Astrocyte of the spinal cord (primary cell): ENCODE measurements at regions not wholly inside any gene's neighbourhood (a gene's known extent, or its start where the extent isn't known, plus 50 kb on each side); places are given as distances from the start of the nearest gene placed in this dataset.

Experiments
- DNase-seq: peaks from one replicate; pipeline ENCODE4 v3.0.0; 2011; ENCODE audit warnings: low read depth, low spot score
- H3K4me3 ChIP-seq: 2 replicates; pipeline ENCODE4 v1.5.1; 2011; ENCODE audit warnings: low read depth, mild to moderate bottlenecking, low read length, moderate library complexity
- in situ Hi-C: cut with HindIII; loops from 2 replicates; pipeline ENCODE4 v1.10.0; 2017; ENCODE audit warnings: low sequenced_read_pairs
- TF ChIP-seq, protein P1 (sequence below): IDR thresholded peaks from 2 replicates; pipeline ENCODE4 v1.5.1; 2012; ENCODE audit warnings: low read depth, mild to moderate bottlenecking, low read length, inconsistent platforms

DNA sequence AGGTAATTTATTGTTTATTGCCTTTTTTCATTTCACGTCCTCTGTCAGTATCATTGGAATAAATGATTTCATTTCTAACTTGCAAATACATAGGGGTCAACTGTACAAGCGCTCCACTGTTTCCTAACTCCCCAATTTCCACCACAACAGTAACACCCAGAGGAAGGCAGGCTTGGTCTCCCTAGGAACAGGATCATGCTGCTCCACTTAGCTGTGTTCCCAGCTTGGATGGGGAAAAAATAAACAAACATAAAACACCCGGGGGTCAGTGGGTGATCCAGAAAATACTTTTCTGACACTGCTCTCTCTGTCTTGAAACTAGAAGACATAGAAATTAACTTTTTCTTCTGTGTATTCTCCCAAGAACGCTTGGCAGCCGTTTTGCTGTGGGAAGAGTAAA, 772.5 kb downstream of the TRIML1 start:
- TF ChIP-seq, protein P1, sequence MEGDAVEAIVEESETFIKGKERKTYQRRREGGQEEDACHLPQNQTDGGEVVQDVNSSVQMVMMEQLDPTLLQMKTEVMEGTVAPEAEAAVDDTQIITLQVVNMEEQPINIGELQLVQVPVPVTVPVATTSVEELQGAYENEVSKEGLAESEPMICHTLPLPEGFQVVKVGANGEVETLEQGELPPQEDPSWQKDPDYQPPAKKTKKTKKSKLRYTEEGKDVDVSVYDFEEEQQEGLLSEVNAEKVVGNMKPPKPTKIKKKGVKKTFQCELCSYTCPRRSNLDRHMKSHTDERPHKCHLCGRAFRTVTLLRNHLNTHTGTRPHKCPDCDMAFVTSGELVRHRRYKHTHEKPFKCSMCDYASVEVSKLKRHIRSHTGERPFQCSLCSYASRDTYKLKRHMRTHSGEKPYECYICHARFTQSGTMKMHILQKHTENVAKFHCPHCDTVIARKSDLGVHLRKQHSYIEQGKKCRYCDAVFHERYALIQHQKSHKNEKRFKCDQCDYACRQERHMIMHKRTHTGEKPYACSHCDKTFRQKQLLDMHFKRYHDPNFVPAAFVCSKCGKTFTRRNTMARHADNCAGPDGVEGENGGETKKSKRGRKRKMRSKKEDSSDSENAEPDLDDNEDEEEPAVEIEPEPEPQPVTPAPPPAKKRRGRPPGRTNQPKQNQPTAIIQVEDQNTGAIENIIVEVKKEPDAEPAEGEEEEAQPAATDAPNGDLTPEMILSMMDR: no peak
- no peak overlapping the region for H3K4me3 ChIP-seq
- DNase-seq: no peak
- in situ Hi-C loops: no loop called here

DNA sequence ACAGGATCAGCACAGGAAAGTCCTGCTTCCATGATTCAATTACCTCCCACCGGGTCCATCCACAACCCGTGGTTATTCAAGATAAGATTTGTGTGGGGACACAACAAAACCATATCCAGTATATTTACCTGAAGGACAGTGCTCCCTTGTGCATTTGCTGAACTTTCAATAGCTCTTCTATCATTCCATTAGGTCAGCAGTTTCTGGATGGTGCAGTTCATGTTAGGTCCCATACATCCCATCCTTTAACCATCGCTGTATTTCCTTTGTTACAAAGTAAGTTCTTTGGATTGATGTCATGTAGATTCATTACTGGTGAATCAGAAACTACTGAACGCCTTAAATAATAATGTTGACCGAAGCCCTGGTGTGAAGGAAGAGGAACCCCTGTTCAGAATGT, 775.9 kb downstream of the TRIML1 start:
- no peak for DNase-seq
- no peak overlapping the region for H3K4me3 ChIP-seq
- in situ Hi-C loops: no loop called here
- TF ChIP-seq, protein P1: no peak

DNA sequence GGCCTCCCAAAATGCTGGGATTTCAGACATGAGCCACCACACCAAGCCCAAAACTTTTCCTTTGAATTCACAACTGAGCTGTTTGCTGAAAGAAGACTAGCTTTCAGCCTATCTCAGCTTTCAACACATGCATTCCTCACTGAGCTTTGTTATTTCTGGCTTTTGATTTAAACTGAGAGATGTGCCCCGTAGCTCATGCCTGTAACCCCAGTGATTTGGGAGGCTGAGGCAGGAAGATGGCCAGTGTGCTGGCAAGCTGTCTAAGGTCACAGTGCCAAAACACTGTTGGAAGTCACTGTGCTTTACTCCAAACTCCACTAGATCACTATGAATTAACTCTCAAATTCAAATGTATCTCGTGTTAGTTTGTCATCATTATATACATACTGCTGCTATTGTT, 779.5 kb downstream of the TRIML1 start:
- H3K4me3 ChIP-seq: no peak overlapping the region
- no peak for DNase-seq
- in situ Hi-C loops: no loop called here
- TF ChIP-seq, protein P1: no peak

DNA sequence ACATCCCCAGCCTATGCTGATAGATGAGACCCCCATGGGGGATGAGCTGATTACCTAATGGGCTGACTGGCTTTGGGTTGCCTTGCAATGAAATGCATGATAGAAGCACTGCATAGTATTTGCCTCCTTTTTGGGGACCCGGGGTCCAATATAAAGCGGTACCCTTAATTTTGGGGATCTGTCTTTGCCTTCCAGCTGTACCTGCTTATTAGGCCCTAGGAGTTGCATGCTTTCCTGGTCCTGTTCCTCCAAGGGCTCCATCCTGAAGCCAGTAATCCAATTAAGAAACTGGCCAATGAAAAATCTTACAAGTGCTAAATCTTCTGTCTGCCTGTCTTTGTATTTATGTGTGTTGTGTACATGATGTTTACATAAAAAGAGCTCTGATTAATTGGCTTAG, 791.6 kb downstream of the TRIML1 start:
- TF ChIP-seq, protein P1: no peak
- no peak overlapping the region for H3K4me3 ChIP-seq
- peak; percentile 12 for DNase-seq
- in situ Hi-C loops: no loop called here

DNA sequence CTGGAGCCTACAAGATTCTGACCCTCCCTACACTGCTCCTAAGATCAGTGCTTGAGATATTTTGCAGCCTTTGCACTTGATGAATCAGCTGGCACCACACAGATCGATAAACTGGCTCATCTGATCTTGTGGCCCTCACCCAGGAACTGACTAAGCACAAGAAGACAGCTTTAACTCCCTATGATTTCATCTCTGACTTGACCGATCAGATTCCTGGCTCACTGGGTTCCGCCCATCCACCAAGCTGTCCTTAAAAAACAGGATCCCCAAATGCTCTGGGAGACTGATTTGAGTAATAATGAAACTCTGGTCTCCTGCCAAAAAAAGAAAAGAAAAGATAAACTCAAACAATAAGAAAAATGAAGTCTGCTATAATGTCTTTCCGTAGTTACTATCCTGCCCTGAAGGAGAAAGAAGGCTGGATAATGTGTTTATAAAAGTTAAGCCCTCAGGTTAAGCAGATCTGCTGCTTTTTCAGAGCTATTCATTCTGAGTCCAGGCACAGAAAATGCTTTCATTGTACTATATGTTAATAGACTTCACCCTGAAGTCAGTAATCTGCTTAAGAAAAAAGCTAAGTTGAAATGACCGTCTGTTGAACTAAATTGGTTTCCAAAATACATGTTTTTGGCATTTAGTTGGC, 795.2 kb downstream of the TRIML1 start:
- TF ChIP-seq, protein P1: no peak
- in situ Hi-C loops: no loop called here
- peak; percentile 32 for DNase-seq
- no peak overlapping the region for H3K4me3 ChIP-seq

DNA sequence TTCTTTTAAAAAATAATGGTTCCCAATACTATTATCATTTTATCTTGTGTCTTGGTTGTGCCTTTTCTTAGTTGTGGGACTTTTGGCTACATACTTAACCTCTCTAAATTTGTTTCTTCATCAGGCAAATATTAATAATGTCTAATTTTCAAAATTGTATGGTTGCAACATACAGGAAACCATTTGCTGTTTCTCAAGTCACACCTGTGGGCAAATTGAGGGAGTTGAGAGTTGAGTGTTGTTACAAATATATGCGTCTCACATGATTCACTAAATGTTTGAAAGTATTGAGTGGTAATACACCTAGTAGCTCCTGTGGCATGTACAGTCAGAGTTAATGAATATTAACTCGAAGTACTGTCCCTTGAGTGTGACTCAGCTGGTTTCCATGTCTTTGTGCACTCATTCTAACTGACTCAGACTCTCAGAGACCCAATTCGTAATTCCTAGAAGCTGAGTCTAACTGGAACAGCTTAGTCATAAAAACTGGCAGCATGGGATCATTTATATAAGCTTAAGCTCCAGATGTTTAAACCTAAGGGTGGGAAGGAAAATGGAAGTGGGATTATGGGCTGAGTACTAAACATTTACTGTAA, 802.4 kb downstream of the TRIML1 start:
- DNase-seq: peak; percentile 98
- in situ Hi-C loops: no loop called here
- no peak overlapping the region for H3K4me3 ChIP-seq
- TF ChIP-seq, protein P1: no peak

DNA sequence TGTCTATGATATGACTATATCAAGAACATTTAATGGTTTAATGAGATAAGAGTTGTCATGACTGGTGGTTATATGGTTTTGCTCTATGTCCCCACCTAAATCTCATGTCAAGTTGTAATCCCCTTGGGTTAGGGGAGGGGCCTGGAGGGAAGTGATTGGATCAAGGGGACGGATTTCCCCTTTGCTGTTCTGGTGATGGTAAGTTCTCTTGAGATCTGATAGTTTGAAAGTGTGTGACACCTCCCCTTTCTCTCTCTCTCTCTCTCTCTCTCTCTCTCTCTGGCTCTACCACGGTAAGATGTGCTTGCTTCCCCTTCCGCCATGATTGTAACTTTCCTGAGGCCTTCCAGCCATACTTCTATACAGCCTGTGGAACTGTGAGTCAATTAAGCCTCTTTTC, 803.4 kb downstream of the TRIML1 start:
- in situ Hi-C loops: no loop called here
- TF ChIP-seq, protein P1: no peak
- H3K4me3 ChIP-seq: no peak overlapping the region
- no peak for DNase-seq
